SKM-1 (cell line): ENCODE measurements at regions not wholly inside any gene's neighbourhood (a gene's known extent, or its start where the extent isn't known, plus 50 kb on each side); places are given as distances from the start of the nearest gene placed in this dataset.
"Not testable (repeated sequence)": the region's sequence is repeated elsewhere in the genome, so short reads cannot be mapped to it uniquely, and the experiment has no call there.

ENCODE experiments used
- DNase-seq: peaks from one replicate; lab custom pipeline; 2025; ENCODE audit not compliant: unreplicated experiment; lab: John Stamatoyannopoulos, UW

DNA sequence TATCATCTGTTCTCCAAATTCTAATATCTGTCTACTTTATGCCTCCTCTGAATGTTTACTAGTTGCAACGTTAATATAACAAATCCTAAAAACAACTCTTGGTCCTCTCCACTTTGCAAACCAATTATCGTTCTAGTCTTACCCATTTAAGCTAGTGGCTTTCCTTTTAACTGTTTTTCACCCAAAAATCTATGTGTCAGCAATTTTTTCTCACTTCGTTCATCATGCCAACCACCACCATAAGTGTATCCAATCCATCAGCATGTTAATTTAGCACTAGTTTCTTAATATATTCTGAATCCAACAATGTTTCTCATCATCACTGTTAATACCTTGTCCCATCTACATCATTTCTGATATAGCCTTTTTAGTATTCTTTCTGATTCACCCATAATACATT, 90.0 kb upstream of the RORB start:
- no peak for DNase-seq

DNA sequence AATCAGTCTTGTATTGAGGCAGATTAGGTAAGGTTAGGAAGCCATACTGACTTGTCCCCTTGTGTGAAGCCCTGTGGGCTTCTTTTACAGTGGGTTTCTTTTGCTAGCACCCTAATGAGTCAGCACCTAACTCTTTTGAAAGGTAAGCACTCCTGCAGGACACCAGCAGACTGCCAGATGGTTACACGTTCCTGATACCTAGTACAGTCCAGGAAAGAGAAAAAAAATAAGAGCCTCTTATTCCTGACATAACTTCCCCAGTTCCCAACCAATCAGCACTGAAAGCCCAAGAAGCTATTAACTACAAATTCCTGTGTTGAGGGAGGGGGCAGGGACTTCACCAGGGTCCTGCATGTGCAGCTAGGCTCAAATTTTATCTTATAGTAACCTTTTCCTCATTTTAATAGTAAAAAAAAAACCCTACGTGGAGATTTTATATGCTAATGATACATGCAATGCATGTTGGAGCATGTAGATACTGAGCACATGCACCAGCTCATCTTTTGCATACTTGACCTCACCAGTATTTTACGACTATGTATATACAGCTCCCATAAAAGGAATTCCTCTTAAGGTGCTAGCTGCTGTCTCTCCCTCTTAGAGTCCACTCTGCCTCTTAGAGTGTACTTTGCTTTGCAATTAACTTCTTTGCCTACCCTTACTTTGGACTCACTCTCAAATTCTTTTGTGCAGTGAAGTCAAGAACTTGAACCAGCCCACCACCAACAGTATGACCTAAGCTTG, 84.7 kb upstream of the RORB start:
- no peak for DNase-seq

DNA sequence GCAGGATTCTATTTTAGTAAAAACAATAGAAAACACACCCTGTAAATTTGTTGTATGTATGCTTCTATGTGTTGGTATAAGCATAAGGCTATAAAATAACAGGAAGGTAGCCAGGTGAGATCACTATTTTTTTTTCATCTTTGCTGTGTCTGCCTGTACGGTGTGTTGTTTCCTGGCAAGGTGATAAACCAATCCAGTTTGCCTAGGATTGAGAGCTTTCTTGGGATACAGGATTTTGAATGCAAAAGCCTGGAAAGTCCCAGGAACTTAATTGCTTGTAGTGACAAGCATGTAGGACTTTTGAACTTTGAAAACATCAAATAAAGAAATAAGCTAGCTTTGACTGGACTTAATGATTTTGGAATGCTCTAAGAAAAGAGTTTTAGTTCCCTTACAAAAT, 83.3 kb upstream of the RORB start:
- DNase-seq = no peak

DNA sequence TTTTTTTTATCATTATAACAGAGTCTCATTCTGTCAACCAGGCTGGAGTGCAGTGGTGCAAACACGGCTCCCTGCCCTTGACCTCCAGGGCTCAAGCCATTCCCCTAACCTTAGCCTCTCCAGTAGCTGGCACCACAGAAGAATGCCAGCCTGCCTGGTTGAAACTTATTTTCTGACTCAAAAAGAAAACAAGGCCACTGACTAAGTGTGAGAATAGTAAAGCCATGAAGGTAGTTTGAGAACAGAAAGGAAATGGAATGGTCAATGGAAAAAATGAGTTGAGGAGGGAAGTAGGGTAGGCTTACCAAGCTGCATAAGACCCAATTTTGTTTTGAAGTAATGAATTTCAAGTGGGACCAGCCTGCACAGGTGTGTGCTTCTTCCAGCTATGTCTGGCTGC, 82.8 kb upstream of the RORB start:
- DNase-seq = no peak

DNA sequence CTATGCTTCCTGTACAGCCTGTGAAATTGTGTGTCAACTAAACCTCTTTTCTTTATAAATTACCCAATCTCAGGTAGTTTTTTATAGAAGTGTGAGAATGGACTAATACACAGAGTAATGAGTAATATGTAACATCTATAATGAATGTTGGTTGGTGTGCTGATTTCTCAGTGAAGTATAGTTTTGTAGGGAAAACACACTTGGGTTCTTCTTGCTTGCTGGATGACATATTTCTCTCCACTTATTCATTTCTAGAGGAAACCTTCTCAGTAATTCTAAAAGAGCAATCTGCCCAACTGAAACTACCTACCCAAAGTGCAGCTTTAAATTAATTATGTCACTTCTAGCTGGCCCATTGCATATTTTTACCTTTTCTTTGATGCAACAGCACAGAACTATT, 81.1 kb upstream of the RORB start:
- no peak for DNase-seq

DNA sequence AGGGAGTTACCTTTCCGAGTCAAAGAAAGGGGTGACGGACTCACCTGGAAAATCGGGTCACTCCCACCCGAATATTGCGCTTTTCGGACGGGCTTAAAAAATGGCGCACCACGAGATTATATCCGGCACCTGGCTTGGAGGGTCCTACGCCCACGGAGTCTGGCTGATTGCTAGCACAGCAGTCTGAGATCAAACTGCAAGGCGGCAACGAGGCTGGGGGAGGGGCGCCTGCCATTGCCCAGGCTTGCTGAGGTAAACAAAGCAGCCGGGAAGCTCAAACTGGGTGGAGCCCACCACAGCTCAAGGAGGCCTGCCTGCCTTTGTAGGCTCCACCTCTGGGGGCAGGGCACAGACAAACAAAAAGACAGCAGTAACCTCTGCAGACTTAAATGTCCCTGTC, 72.6 kb upstream of the RORB start:
- DNase-seq = not testable (repeated sequence)

DNA sequence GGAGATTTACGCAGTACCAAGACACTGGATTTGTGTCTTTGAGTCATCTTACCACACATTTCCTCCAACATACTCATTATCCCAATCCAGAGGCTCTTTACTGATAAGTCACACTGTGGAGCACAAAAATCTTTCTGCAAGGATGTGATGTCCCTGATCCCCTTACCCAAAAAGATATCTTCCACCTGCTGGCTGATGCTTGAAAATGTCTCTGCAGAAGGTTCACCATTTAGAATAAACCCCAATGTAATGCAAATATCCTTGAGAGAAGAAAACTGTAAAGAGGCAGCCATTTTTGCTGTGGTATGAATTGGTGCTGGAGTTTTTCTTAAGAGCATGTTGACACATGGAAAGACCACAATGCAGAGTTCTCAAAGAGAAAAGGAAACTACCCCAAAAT, 65.7 kb upstream of the RORB start:
- DNase-seq = no peak

DNA sequence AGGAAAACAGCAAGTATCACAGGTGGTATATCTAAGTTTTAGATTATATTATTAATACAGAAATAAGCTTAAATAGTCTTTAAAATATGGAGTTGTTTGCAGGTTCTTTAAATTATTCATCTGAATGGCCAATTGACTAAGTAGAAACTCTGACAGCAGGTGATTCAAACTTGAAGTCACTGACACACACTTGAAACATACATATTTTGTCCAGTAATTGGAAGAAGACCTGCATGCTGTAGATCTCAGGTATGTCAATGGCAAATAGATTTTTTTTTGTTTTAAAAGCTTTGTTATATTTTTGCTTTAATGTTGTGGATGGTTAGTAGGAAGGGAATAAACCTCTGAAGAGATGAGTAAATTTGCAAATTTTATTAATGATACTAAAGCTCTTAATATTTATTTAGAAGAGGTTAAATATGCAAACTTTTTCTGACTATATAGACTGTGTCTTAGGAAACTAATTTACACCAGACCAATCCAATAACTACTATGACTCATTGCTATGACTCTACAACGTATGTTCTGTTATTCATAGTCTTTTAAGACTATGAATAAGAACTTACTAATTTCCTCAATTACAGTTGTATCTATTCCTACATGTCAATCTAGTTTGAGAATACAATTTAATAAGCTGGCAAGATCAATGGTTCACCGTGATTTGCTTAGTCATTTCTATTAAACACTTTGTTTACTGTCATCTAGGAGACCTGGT, 53.9 kb upstream of the RORB start:
- DNase-seq = no peak

DNA sequence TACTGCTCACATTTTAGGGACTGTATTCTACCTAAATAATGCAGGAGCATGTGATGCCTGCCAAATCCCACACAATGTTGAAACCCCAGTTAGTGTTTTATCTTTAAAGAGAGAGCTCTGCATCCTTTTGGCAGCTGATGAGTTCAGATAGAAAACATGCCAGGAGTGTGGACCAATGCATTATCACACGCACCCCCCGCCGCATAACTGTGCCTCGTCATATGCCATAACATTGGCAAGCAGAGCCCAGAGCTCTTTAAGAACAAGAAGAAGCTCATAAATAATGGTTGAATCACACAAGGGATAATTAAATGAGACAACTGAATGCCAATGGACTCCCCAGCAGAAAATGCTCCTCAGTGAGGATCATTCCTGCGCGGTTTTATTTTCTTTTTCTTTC, 52.8 kb upstream of the RORB start:
- no peak for DNase-seq
